Medulla oblongata (tissue), 1 donor: ENCODE measurements at regions not wholly inside any gene's neighbourhood (a gene's known extent, or its start where the extent isn't known, plus 50 kb on each side); places are given as distances from the start of the nearest gene placed in this dataset.

Experiments used
- DNase-seq: peaks from one replicate; pipeline ENCODE4 v3.0.0-alpha.2; 2015; ENCODE audit errors: extremely low spot score

DNA sequence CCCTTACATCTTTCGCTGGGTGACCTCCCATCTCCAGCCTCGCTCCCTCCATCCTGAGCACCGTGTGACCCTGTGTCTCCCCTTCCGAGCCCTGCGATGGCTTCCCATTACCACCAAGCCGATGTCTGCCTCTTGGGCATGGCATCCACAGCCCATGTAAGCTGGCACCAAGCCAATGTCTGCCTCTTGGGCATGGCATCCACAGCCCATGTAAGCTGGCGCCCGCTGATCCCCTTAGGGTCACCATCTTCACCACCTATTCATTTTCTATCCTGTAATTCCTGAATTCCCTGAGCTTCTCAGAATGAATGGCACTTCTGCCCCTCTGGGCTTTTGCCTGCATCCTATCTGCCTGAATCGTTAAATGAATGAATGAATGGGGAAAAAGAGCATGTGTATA is 478.2 kb upstream of the CCL2 start:
- no peak for DNase-seq

DNA sequence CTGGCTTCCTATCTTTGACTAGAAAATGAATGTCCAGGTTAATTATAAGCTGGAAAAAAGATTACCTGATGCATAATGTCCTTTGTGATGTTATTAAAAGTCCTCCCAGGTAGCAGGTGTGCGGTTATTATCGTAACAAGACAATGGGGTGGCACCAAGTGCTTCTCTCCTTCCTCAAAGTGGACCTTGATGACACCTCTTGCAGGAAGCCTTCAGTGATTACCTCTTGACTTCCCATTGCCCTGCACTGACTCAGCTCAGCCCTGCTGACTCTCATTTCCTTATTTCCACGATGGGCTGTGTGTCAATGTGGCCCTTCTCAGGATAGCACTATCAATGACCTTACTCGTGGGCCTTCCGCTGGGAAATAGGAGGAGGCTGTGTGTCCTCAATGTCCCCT is 477.4 kb upstream of the CCL2 start:
- no peak for DNase-seq

DNA sequence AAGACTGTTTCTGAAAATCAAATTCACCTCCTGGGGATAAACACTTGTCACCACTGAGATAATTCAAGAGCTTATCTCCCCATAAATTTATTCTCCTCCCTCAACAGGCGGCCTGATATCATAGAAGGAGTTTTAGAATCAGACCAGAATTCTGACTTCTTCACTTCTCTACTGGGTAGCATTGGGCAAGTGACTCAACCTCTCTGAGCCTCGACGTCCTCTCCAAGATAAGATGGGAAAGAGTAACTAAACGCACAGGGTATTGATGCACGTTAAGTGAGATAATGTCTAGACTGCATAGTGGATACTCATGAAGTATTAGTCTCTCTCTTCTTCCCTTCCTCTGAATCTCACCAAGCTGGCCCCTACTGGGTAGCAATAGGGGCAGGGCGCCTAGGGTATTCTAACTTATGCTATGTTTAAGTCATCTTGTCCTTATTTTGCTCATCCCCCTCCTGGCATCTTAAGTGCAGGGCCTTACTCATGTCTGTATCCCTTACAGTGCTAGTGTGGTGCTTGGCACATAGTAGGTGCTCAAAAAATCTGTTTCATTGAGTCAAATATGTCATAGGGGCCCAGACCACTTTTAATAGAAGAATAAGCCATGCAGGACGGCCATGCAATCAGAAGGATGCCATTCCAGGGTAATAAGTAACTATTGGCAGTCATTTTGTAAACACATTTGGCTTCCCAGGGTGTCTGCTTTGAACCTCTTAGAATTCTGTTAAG is 476.4 kb upstream of the CCL2 start:
- no peak for DNase-seq

DNA sequence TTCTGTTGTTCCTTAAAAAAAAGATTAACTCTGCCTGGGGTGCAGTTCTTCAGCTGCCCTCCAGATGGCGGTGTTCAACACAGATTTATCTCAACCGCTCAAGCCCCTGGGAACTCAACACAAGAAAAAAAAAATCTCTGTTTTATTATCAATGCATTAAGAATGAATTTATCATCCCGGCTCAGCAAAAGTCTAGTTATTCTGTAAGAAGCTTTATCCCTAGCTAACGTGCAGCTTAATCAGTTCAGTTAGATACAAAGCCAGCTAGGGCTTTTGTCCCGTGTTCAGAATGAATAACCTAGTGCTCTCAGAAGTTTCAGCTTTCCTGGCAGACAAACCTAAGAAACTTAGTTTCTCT is 475.9 kb upstream of the CCL2 start:
- DNase-seq: peak; percentile 75

DNA sequence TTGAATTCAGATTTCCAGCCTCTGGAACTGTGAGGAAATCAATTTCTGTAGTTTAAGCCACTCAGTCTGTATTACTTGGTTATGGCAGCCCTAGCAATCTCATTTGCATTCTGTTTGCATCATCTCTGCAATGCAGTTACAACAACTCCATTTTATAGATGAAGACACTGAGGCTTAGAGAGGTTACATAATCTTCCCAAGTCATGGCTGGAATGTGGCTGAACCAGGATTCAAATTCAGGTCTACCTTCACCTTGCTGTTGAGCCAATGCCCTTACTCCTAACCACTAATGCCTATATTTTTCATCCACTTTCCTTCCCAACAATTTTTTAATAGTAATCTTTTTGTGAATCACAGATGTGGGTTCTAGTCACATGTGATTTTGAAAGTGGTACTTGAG is 469.8 kb upstream of the CCL2 start:
- no peak for DNase-seq

DNA sequence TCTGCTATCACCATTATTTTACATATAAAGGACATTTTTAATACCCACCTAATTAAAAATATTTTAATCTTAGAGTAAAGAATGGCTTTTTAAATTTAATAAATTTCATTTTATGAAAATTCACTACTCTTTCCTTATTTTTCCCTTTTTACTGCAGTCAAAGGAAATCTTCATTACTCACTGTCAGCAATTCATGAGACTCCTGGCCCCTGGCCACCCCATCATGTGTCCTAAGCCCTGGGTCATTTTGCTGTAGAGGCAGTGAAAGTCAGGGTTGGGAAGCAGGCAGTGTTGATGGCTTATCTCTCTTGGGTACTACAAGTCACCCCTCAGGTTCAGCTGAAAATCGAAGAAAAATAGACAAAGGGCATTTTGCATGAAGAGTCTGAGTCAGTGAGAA is 468.6 kb upstream of the CCL2 start:
- peak; percentile 22 for DNase-seq

DNA sequence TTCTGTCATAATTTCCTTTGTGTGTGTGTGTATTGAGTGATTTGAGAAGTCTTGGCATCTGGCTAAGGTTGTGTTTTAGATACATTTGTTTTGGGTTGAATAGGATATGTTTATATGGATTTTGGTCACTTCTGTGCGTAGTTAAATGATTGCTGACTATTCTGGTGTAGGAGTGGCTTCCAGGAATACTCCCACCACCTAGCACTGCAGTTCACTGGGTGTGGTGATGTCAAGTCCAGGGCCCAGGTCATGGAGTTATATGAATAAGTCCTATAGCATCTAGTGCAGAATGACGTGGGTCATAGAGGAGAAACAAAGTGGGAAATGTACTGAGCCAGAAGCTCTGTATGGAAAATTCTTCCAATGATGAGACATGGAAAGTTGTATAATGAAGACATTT is 465.4 kb upstream of the CCL2 start:
- no peak for DNase-seq

DNA sequence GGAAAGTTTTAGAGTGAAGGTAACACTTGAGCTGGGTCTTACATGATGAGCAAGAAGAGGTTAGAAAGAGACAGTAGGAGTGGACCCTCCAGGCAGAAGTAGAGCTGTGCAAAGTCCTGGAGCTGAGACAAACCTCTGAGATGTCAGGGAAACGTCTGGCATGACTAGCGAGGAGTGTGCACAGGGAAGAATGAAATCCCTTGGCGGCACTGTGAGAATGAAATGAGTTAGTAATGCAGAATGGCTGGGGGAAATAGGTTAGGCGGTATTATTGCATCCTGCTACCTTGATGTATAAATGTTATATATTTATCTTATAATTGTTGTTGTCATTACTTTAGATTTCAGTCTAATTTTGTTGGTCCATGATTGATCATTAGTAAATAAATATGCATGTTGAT is 457.9 kb upstream of the CCL2 start:
- no peak for DNase-seq

DNA sequence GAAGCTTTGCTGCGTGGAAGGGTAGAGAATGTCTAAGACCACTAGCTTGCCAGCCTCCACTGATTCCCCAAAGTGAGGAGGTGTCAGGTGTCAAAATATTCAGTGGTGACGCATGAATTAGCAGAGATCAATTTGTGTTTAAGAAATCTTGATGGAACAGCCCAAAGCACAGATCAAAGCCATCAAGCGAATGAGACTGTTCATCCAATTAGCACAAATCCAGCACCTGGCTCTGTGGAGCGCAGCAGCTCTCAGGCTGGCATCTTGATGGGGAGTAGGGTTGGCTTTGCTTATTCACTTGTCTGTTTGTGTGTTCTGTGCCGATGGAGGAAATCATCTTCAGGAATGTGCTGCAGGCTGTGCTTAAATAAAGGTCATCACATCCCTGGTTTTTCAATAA is 456.8 kb upstream of the CCL2 start:
- no peak for DNase-seq

DNA sequence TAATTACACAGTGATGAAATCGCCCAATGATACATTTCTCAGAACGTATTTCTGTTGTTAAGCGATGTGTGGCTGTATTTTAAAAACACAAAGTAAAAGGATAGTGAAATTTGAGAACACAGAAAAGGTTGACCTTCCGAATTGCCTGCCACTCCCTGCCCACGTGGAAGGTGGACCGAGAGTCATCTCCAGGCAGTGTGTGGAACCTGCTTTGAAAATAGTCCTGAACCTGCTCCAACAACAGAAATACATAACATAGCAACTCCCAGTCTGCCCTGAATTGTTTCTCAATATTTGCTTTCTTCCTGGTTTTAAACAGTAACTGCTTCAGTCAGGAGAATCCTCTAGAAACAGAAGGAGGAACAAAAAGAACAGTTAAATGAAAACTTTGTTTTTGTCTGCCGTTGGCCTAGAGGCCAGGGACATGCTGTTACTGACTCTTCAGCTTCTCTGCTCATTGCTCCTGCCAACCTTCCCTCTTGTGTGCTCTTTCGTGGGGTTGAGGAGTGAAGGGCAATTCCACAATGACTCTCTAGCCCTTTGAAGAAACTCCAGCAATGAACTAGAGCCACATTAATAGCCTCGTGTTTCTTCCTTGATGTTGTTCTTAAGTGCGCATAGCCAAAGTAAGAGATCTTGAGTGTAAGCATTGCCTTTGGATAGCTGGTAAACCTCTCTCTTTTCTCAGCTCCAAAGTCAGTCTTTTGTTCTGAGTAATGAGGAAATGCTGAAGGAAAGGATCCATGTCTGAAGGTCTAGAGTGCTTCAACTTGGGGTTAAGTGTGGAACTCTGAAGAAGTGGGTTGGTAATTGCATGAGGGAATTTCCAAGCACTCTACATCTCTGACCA is 452.5 kb upstream of the CCL2 start:
- peak; percentile 53 for DNase-seq

DNA sequence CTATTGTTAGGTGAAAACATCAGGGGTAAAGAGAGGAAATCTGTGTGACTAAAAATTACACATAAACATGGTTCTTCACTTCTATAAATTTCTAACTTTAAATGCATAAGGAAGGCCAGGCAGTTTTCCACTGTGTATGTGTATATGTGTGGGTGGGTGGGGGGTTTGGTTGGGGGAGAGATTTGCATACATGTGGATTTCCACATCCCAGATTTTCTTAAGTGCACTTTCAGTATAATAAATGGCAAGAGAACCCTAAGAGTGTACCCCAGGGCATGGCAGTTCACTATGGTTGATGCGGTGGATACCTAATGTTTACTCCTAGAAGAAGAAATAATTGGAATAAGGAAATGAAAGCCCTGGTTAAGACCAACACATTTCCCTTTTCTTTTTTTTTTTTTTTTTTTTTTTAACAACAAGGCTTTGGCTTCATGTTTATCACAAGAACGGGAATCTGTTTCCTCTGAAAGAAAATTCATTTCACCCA is 451.8 kb upstream of the CCL2 start:
- DNase-seq: no peak

DNA sequence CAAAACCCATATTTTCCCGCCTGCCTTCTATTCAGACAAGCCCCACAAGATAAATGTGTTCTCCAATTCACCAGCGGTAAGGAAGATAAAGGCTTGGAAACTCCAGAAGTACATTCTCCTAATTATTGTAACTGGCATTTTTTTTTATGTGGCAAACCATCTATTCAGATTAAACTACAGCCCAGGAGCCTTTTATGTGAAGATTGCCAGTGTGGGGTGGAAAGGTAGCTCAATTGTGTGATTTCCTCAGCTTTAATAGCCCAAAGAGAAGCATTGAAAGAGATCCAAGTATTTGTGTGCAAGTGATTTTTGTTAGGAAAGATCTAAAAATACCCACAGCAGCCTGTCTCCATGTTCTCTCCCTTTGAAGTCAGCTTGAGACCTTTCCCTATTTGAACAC is 451.4 kb upstream of the CCL2 start:
- DNase-seq: no peak

DNA sequence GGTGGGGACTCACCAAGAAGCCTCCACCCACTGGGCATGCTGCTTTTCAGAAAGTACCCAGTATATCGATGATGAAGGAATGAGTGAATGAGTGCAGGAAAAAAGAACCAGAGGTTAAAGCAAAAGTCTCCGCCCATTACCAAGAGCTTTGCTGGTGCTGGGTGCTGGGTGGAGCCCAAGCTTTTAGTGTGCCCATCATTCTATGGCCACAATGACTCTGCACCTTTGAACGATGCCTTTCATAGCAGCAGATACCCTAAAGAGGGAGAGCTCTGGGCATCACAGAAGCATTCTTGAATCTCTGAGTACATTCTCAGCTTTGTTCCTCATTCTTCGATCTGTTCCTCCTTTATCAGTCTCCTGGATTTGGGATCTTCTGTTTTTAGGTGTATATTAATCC is 450.7 kb upstream of the CCL2 start:
- no peak for DNase-seq

DNA sequence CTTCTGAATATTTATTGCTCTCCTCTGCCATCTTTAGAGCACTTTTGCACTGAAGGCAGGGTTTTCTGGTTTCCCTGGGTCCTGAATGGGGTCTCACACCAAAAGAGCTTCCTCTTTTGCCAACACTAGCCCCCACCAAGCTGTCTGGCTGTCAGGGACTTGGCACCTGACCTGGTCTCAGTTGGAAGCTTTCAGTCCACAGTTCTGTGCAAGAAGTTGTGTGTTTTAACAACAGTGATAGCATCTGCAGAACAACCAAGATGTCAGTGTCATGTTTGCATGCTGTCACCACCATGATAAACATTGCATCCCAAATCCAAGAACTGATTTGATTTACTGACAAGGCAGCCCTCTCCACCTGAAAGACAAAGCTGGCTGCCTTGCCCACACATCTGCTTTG is 448.5 kb upstream of the CCL2 start:
- no peak for DNase-seq

DNA sequence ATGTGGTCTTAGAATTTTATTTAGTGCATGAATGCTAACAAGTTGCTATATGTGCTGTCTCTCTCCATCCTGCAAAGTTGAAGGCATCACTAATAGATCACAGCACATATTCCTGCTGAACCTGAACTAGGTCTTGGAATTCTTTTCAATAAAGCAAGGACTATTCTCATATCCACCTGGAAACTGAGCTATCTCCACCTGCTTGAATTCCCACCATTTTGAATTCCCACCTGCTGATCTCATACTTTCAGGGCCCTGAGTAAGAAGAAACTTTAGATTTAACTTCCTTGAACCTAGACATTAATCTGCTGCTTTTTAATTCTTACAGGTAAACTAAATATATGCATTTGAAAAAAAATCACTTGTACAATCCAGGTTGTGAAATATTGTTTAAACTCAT is 445.3 kb upstream of the CCL2 start:
- no peak for DNase-seq

DNA sequence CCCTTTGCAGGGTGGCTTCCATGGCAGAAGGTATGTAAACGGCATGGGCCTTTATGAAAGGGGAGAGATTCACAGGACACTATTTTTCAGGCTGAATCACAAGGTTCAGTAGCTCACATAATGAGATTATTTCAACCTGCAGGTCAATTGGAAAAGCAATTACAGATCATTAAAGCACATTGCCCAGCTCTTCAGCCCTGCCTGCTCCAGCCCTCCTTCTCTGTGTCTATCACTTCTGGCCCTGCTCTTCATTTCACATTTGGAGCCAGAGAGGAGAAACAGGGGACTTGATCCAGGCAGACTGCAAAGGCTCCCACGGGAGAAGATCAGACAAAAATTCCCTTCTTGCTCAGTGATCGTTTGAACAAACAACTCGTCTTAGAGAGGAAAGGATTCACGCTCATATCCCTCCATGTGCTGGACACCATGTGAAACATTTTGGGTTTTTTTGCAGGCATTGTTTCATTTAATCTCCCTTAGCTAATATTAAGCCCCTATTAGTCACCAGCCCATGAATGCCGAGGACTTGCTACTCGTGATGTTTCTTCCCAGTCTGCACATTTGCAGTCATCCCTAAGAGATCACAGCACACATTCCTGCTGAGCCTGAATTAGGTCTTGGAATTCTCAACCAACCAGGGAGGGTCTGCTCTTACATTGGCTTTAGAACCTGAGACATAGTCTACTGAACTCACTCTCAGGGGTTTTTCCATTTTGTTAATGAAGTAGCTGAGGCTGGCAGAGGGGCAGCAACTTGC is 443.9 kb upstream of the CCL2 start:
- no peak for DNase-seq

DNA sequence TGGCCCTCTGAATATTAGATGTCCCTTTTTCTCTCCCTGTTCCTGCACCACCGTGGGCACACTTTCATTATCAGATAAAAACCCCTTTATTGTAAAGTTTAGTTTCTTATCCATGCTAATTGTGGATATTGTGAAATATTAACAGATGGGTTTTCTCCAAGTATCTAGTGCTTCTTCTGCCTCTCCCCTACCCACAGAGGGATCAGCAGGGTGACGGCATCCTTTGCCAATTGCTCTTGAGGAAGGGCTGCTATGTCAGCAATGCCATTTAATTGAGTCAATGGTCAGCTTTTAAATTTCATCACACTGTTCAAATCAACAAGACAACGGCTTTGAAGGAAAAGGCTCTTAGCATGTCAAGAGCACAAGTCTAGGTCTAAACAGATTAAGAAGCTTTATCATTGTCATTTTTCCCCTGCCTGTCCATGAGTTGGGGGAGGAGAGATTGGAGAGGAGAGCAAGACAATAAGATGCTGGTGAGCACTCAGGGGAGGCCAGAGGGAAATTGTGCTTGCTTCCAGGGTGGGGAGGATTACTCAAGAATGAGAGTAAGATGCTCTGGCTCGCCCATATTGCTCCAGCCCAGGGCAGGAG is 443.0 kb upstream of the CCL2 start:
- DNase-seq: no peak

DNA sequence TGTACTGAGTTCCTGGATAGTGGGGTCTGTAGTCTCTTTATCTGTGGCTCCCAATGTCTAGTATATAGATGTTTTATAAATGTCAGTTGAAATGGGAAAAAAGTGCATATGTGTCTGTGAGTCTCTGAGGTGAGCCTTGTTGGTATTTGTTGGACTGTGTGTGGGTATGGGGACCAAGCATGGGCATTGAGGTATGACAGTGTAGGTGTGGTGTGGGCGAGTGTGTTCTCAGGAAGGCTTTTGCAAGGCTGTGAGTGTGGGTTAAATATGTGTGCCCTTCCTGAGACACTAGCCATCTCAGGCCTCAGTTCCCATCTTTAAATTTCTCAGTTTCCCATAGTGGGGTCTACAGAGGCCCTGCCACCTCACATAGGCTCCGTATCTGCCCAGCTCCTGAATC is 440.2 kb upstream of the CCL2 start:
- no peak for DNase-seq

DNA sequence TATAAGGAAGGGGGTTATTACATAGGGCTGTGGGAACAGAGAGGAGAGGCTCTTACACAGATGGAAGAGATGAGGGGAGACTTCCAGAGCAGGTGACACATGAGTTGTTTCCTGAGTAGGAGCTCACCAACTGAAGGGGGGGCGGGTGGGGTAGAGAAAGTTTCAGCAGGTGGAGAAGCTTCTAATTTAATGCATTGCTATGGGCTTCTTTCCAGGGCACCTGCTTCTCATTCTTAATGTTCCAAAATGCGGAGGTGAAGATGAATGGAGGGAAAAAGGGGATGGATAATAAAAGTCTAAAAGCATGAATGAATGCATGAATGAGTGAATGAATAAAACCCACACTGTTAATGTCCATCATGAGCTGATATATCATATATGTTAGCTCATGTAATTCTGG is 439.0 kb upstream of the CCL2 start:
- no peak for DNase-seq

DNA sequence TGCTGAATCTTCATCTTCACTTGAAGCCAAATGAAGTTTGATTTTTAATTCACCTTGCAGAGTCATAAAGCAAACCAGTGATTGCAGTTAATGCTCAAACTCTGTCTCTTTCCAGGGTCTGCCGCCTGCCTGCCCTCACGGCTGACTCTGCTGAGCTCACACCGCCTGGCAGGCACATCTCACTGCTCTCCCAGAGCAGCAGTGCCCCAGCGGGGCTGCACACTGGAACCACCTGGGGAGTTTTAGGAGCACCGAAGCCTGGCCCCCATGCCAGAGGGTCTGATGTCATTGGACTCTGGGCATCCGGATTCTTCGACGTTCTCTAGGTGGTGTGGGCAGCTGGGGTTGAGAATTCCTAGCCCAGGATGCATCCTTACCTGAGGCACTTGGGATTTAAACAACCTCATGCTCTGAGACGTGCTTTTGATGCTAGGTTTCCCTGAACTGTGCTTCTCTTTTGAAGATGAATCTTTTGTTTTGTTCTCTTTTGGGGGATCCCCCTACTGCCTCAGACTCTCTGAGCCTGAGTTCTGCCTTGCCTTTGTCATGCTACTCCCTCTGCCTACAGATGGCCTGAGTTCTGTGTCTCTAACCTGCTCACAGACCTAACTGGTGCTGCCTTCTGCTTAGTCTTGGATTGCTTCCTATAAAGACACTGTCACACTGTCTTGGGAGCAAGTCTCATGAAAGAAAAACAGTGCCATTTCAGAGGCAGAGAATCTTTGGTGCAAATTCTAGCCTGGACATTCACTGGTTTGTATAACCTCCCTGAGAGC is 438.1 kb upstream of the CCL2 start:
- no peak for DNase-seq

DNA sequence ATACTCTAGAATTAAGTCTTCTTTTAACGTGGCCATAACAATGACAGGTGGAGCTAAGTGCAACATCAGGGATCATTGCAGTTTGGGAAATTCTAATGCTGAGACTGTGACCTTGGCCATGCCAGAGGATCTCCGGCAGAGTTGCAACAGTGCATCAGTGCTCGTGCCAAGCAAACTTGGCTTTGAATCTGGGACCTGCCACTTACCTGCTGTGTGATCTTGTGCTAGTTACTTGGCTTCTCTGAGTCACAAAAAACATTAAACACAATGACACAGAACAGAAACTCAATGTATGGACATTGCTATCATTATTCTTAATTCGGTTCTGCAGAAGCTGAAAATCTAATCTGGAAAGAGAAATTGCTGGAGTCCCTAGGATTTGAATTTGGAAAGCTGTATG is 435.5 kb upstream of the CCL2 start:
- no peak for DNase-seq
